OCI-LY7 (cell line): ENCODE measurements at regions not wholly inside any gene's neighbourhood (a gene's known extent, or its start where the extent isn't known, plus 50 kb on each side); places are given as distances from the start of the nearest gene placed in this dataset.

Experiments used
- BruUV-seq: library from RNA; stranded (reverse); fragments of 400-500 nt; replicated peaks from 2 replicates; lab custom pipeline; 2021; lab: Mats Ljungman, UMichigan
- CTCF ChIA-PET: fragments of 300-600 bp; sonication (Branson Sonifier 250); formaldehyde crosslinking; loops from one replicate; lab custom pipeline; 2022; ENCODE audit warnings: antibody characterized with exemption; ENCODE audit not compliant: unreplicated experiment; lab: Charles Lee
- POLR2A ChIA-PET: fragments of 300-600 bp; sonication (Branson Sonifier 250); formaldehyde crosslinking; loops from one replicate; lab custom pipeline; 2022; ENCODE audit warnings: antibody characterized with exemption; lab: Charles Lee
- DNase-seq: peaks from one replicate; pipeline ENCODE4 v3.0.0-alpha.2; 2015; ENCODE audit warnings: low spot score
- H2AFZ ChIP-seq: fragments of 200-600 bp; sonication (generic), shearing (Covaris generic); 2 replicates; pipeline ENCODE4 v1.6.1; 2014; ENCODE audit warnings: mild to moderate bottlenecking, antibody characterized with exemption, low read length, moderate library complexity
- H3K27ac ChIP-seq: fragments of 200-600 bp; sonication (generic); 2 replicates; pipeline ENCODE4 v1.5.1; 2014; ENCODE audit warnings: mixed run types, low read depth, mild to moderate bottlenecking, moderate library complexity, low read length, inconsistent platforms; ENCODE audit not compliant: poor library complexity, severe bottlenecking
- H3K36me3 ChIP-seq: fragments of 200-600 bp; sonication (generic); 2 replicates; pipeline ENCODE4 v1.6.1; 2014; ENCODE audit warnings: mild to moderate bottlenecking, antibody characterized with exemption, low read length, moderate library complexity, mixed read lengths; ENCODE audit not compliant: insufficient read depth
- H3K4me1 ChIP-seq: fragments of 200-600 bp; sonication (generic); 2 replicates; pipeline ENCODE4 v1.5.1; 2014; ENCODE audit warnings: mild to moderate bottlenecking, low read length; ENCODE audit not compliant: insufficient read depth, poor library complexity, severe bottlenecking
- H3K4me2 ChIP-seq: fragments of 200-600 bp; sonication (generic); 2 replicates; pipeline ENCODE4 v1.6.1; 2014; ENCODE audit warnings: mild to moderate bottlenecking, low read length
- H3K4me3 ChIP-seq: fragments of 200-600 bp; sonication (generic); 2 replicates; pipeline ENCODE4 v1.5.1; 2014; ENCODE audit warnings: mild to moderate bottlenecking, low read depth, low read length; ENCODE audit not compliant: poor library complexity, severe bottlenecking
- H3K79me2 ChIP-seq: fragments of 200-600 bp; sonication (generic); 2 replicates; pipeline ENCODE4 v1.6.1; 2016; ENCODE audit warnings: low read depth, mild to moderate bottlenecking, low read length, moderate library complexity, mixed read lengths; ENCODE audit not compliant: insufficient read depth
- H3K9me2 ChIP-seq: fragments of 200-600 bp; sonication (generic); 2 replicates; pipeline ENCODE4 v1.6.1; 2016; ENCODE audit warnings: mild to moderate bottlenecking, low read length, mixed read lengths; ENCODE audit not compliant: insufficient read depth
- H3K9me3 ChIP-seq: fragments of 200-600 bp; sonication (generic); 2 replicates; pipeline ENCODE4 v1.6.1; 2014; ENCODE audit warnings: mild to moderate bottlenecking, mixed run types, low read length, mixed read lengths
- H4K20me1 ChIP-seq: fragments of 200-600 bp; sonication (generic); 2 replicates; pipeline ENCODE4 v1.6.1; 2014; ENCODE audit warnings: mild to moderate bottlenecking, antibody characterized with exemption, low read length, moderate library complexity, mixed read lengths; ENCODE audit not compliant: insufficient read depth
- CTCF ChIP-seq: fragments of 200-600 bp; sonication (generic); conservative IDR thresholded peaks from 2 replicates; pipeline ENCODE4 v1.5.1; 2014; ENCODE audit warnings: mild to moderate bottlenecking, antibody characterized with exemption, low read length, moderate library complexity, mixed read lengths
- EZH2phosphoT487 ChIP-seq: fragments of 200-600 bp; sonication (generic); IDR thresholded peaks from 2 replicates; pipeline ENCODE4 v1.6.1; 2018; ENCODE audit warnings: low read depth, borderline replicate concordance, mild to moderate bottlenecking, mixed run types, antibody characterized with exemption, low read length, moderate library complexity, mixed read lengths
- intact Hi-C: fragments of 100-400 bp; cut with micrococcal nuclease; formaldehyde crosslinking; loops from one replicate; pipeline ENCODE4 v1.10.0; 2022; ENCODE audit not compliant: unreplicated experiment

DNA sequence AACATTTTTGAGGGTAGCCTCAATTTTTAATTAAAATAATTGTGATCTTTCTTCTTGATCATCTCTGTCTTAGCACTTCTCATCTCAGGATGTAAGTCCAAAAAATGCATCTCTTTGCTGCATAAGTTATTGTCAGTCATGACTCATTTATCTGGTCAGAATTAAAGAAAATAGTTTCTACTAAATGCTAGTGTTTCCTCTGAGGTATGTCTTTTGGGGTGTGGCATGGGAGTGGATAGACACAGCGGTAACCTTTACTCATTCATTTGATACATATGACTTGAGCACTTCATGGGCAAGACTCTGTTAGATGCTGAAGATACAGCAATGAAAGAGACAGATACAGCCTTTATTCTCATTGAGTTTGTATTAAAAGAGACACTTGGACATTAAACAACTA is 284.7 kb downstream of the IRS1 start:
- CTCF ChIA-PET = no interaction called here
- POLR2A ChIA-PET = interaction anchor here (0.6 kb wide), 2 partner anchors 101 to 632 kb away, joined by 3 to 4 read pairs; no protein-coding TSS in a partner anchor
- no peak for DNase-seq
- Histone ChIP-seq H3K9me3 (no peaks in the 10 kb centered on the region), H3K4me2 (no peak overlapping the region), H3K36me3 (no peaks in the 10 kb centered on the region), H2AFZ (no peak overlapping the region), H3K27ac (no peak overlapping the region), H3K4me1 (no peaks in the 10 kb centered on the region), H4K20me1 (no peaks in the 10 kb centered on the region), H3K4me3 (no peak overlapping the region), H3K9me2 (no peaks in the 10 kb centered on the region), H3K79me2 (no peaks in the 10 kb centered on the region)
- TF ChIP-seq EZH2phosphoT487 = no peak
- no TSS peak for BruUV-seq
- intact Hi-C loops = no loop called here

DNA sequence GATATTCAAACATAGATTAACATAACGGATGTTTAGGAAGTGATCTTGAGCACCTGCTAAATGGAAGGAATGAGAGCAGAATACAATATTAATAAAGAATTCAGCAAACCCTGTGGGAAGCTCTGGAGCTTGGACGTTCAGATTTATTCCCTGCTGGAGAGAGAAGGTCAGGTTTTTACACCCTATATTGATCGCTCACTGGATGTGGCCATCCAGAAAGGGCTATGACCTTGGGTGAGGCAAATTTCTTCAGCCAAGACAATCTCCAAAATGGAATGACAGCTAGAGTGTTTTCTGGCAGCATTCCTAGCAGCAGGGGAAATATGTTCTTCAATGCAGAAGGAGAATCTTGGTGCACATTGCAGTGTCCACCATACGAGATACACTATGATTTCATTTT is 288.3 kb downstream of the IRS1 start:
- no peak for TF ChIP-seq EZH2phosphoT487
- TF ChIP-seq CTCF = no peak
- H4K20me1 ChIP-seq = no peaks in the 10 kb centered on the region
- ChIA-PET CTCF (no interaction called here), POLR2A (interaction anchor here (0.8 kb wide), 1 partner anchor 183 kb away, joined by 3 read pairs; no protein-coding TSS in a partner anchor)
- no peak overlapping the region for H3K27ac ChIP-seq
- H3K4me2 ChIP-seq = no peak overlapping the region
- H3K79me2 ChIP-seq = no peaks in the 10 kb centered on the region
- H3K36me3 ChIP-seq = no peaks in the 10 kb centered on the region
- H3K4me1 ChIP-seq = no peaks in the 10 kb centered on the region
- no peaks in the 10 kb centered on the region for H3K9me2 ChIP-seq
- BruUV-seq = no TSS peak
- DNase-seq = no peak
- no peak overlapping the region for H2AFZ ChIP-seq
- H3K9me3 ChIP-seq = no peaks in the 10 kb centered on the region
- H3K4me3 ChIP-seq = no peak overlapping the region
- intact Hi-C loops = no loop called here

- intact Hi-C loops = no loop called here
- H4K20me1 ChIP-seq = no peaks in the 10 kb centered on the region
- no TSS peak for BruUV-seq
- H3K4me2 ChIP-seq = no peak overlapping the region
- ChIA-PET CTCF (no interaction called here), POLR2A (no interaction called here)
- H2AFZ ChIP-seq = no peak overlapping the region
- no peaks in the 10 kb centered on the region for H3K36me3 ChIP-seq
- H3K4me3 ChIP-seq = no peak overlapping the region
- no peaks in the 10 kb centered on the region for H3K9me3 ChIP-seq
- no peak for DNase-seq
- TF ChIP-seq CTCF (no peak), EZH2phosphoT487 (no peak)
- no peaks in the 10 kb centered on the region for H3K9me2 ChIP-seq
- no peak overlapping the region for H3K27ac ChIP-seq
- H3K79me2 ChIP-seq = no peaks in the 10 kb centered on the region
- no peaks in the 10 kb centered on the region for H3K4me1 ChIP-seq
Measured at GRCh38 chr2:226508683-226509082, 290.9 kb downstream of the IRS1 start.
